Astrocyte of the hippocampus (primary cell): ENCODE measurements at regions not wholly inside any gene's neighbourhood (a gene's known extent, or its start where the extent isn't known, plus 50 kb on each side); places are given as distances from the start of the nearest gene placed in this dataset.

Experiments used
- DNase-seq: peaks from one replicate; pipeline ENCODE4 v3.0.0; 2011; ENCODE audit warnings: low read depth, low spot score

DNA sequence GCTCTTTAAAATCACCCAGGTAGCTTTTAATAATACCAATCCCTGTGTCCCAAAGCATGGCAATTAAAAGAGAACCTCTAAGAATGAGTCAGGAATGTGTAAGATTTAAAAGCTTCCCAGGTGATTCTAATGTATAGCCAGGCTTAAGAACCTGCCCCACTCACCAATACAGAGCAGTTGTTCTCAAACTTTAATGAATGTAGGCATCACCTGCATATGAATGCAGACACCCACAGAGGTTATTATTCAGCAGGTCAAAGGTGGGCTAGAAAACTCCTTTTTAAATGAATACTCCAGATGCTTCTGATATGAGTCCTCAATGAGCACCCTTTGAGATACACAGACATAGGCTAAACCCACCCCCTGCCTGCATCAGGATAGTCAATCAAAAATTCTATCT lies 298.1 kb upstream of the KCNMB2 start:
- no peak for DNase-seq

DNA sequence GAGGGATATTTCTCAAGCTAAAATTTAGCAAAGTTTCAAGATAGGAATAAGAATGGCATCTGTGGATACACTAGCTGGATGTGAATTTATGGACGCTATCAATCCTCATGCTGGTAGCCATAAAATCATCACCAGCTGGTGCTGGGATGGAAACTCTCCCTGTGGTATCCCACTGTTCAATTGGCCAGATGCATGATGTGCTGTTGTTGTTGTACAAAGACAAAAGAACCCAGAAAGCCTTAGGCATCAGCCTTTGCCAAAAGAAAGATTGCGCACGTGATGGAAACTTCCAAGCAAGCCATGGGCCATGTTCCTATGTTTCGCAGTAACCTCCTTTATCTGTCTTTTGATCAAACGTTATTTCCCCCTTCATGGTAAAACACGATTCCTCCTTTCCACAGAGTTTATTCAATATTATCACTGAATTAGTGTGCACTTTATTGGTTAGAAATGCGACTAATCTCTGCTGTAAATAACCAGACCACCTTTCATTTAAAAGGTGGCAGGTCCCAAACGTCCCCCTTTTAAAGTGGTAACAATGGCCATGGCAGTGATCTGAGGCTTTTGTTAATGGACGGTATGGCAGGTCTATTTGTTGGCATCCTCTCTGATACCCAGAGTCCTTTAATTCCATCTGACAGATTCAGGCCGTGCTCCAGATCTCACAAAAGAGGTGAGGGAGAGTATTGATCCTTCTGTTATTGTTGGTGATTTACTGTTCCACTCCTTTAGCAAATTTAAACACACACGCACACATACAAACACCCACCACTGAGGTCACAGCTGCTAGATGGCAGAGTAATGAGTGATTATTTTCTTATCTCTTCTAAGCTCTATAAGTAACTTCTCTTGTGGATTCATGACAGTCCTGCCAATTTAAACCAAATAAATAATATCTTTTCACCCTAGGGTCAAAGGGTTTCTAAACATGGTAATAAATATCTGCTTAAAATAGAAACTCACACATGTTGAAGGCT lies 291.2 kb upstream of the KCNMB2 start:
- DNase-seq = no peak

DNA sequence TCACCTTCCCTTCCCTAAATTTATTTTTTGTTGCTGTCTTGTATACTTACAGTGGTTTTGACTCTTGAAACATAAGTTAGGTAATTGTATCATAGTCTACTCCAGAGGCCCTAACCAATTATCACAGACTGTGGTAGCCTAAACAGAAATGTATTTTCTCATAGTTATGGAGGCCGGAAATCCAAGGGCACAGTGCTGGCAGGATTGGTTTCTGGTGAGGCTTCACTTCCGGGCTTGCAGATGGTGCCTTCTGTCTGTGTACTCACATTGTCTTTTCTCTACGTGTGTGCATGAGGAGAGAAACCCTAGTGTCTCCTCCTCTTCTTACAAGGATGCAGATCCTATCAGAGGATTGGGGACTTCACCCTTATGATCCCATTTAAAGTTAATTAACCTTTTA lies 290.2 kb upstream of the KCNMB2 start:
- no peak for DNase-seq

DNA sequence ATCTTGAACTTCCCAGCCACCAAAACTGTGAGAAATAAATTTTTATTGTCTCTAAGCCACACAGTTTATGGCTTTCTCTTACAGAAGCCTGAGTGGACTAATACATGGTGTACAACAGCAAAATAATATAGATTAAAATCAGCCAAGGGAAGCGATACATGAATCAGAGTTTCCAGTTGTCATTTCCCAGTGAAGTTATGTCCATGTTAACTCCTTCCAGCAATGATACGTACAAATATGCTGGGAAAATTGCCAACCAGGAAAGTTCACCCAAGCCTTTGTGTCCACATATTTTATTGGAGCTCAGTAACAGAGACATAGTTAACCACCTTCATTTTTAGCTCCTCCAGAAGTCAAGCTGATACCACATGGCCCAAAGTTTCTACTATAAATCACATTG lies 280.9 kb upstream of the KCNMB2 start:
- peak; percentile 19 for DNase-seq

DNA sequence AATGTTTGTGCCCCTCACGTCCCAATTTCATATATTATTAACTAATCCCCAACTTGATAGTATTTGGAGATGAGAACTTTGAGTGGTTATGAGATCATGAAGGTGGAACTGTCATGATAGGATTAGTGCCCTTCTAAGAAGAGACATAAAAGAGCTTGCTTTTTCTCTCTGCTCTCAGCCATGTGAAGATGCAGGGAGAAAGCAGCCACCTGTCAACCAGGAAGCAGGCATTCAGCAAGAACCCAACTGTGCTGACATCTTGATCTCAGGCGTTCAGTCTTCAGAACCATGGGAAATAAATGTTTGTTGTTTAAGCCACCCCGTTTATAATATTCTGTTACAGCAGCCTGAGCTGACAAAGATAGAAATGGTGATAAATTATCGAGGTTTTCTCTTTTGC lies 278.7 kb upstream of the KCNMB2 start:
- DNase-seq = no peak

DNA sequence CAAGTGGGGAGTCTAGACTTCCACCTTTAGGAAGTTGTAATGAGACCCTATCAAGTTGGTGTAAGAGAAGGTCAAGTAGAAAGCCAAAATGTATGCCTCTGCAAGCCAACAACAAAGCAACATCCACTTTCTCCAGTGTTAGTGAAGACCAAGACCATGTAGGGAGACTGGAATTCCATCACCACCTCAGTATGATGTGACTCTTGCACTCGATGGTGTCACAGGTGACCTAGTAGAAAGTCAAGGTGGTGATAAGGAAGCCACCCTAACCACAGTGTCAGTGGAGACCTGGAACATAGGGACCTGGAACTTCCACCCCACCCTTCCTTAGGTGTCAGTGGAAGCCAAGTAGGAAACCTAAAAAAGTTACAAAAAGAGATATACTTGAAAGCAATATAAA lies 278.1 kb upstream of the KCNMB2 start:
- DNase-seq = no peak

DNA sequence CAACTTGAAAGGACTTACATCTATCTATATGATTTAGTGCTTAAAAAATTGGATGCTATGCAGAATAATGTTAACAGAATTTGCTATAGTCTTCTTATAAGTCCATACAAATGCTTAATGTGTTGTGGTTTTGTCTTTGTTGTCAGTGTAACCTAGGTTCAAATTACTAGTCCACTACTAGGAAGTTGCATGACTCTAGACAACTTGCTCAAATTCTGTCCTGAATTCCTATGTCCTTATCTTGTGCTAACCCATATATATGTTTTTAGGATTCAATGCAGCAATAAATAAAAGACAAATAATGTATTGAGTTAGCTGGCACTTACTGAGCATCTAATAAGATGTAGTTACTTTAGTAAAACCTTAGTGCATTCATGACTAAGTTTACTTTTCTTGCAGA lies 276.5 kb upstream of the KCNMB2 start:
- no peak for DNase-seq

DNA sequence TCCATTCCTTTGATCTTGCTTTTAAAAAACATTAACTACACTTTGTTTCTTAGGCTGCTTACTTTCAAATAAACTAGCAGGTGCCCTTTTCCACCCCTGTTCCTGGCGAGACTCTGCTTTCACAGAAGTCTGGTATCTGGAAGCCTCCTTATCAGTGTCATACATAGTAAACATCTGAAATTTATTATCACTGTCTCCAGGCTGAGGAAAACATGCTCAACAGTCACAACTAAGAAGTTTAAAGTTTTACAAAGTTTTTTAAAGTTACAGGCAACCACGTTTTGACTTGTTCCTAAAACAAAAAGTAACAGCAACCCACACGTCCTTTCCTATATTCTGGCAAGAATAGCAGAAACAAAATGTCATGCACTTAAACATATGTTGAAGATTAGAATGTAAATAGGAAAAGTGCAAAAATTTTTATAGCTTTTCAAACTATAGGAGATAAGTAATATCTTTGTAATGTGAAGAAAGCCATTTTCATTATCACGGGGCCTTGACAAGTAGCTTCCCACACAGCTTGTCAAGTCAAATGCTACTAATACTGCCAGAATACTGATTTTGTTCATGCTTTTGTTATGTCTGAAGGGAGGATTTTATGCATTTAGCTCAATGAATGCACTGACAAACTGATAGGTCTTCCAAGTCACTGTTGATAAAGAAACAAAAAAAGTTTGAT lies 275.2 kb upstream of the KCNMB2 start:
- DNase-seq = no peak

DNA sequence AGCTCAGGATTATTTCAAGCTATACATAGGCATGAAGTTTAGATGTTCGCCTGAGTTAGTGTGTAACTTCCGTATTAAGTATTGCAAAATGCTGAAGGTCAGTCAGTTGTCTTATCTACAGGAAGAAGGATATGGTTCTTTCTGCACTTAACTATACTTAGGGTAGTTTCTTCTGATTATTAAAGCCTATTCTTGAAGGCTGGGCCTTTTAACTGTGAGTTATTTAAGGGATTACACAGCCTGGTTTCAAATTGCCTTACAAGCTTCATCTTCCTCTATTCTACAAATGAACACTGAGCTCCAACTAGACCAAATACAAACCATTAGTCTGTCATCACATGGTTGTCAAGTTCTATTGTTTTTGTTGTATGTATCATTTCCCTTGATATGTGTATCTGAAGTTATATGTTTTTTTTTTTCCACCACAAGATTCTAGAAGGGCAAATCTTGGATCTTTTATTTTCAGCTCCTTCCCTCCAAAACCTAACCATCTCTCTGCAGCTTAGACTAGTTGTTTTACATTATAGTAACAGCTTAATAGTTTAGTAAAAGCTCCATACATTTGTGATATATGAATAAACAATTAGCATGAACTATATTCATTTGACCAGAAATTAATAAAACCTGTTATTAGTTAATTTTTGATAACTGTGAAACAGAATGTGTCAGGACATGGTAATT lies 272.9 kb upstream of the KCNMB2 start:
- no peak for DNase-seq

DNA sequence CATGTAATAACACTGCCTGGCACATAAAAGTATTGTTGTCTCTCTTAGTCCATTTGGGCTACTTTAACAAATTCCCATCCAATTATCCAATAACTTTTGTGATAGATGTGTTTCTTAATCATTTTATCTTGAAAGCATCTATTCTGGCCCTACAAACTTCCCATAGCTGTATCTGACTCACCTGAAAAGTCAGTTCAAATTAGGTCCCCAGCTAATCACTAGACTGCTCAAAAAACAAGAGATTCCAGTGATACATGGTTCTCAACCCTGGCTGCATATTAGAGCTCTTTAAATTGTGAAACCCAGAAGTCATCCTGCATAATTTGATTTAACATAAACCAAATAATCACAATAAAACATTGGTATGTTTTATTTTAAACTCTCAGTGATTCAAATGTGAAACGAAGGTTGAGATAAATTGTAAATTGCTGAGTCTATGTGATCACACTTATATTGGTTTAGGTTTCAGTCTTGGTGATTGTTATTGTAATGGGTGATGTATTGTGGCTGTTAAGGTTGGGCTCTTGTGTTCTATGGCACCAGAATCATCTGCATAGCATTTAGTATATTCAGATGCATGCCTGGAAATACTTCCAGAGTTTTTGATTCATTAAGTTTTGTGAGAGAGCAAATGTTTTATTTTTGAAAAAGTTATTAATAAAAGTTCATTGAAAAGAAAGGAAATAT lies 268.9 kb upstream of the KCNMB2 start:
- DNase-seq = no peak

DNA sequence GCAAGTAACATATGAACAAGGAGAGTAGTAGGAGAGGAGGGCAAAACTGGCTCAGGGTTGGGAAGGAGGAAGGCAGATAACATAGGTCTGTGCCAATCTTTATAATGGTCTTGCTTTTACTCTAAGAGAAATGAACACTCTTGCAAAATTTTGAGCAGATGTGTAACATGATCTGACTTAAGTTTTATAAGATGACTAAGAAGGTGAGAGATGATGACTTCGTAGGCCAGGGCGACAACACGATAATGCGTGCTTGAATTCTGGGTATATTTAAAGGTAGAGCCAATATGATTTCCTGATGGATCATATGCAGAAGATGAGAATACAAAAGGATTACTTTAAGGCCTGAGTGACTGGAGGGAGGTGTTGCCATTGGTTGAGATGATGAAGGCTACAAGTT lies 265.4 kb upstream of the KCNMB2 start:
- no peak for DNase-seq

DNA sequence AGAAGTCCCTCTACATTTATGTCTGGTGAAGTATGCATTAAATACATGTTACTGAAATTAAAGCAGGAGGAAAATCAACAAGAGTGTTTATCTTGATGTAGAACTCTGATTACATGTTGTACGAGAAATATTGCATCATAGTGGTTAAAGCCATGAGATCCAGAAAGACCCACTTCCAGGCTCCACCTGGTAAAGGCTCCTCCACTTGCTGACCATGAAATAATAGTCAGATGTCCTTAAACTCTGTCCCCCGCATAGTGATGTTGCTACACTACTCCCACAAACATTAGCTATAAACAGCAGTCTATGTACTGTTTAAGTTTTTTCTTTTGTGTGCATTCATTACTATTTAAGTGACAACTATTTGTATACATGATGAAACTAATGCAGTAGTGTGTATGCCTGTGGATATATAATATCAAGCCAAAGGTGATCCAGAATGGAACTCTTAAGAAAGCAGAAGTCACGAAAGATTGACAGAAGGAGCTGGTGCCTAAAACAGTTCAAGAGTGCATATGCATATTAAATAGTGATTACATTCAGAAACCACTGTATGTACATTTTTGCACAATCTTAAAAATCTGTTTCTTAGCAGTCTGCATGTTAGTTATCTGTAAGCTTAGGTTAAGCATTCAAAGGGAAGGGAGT lies 264.4 kb upstream of the KCNMB2 start:
- DNase-seq = no peak

DNA sequence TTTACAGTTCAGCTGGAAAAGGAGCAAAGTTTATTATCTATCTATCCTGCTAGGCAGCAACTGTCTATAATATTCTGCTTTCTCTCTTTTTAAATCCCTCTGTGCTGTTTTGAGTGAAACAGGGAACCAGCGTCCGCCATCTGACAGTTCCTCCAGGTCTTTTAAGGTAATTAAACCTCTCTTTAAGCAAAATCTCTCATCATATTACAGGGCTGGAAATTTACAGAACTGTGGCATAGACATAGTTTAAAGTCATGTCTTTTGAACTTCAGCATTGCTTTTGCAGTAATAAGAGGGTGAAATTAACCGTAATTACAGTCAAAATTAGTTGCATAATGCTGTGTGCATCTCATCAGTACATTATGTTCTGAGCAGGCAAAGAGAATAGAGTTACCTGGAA lies 263.4 kb upstream of the KCNMB2 start:
- no peak for DNase-seq

DNA sequence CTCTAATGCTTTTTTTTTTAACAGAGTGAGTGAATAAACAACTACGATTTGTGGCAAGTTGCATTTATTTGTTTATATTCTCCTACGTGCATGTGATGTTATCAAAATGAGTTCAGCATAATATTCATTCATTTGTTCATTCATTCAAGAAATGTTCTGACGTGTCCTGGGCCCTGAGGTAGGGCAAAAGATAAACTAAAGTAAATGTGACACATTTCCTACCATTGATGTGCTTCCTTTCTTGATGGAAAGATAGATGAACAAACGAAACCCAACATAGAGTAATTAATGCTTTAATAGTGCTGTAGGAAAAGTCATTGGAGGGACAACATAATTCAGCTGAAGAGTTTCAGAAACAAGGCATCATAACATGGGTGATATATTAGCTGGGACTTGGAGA lies 261.5 kb upstream of the KCNMB2 start:
- DNase-seq = no peak

DNA sequence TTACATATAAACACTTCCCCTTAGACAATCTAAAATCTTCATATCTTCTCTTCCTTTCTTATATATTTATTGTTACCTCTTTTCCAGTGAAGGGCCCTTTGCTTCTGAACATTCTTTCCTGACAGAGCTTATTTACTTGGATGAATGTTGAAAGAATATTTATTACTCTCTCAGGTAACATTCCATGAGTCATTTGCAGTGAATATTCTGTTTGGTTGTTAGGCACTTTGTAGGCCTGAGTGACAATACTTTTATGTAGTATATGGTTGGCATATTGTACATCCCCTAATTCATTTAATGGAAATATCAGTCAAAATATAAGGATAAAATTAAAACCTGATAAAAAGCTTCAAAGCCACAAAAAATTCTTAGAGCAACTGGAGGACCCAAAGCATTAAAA lies 260.9 kb upstream of the KCNMB2 start:
- no peak for DNase-seq

DNA sequence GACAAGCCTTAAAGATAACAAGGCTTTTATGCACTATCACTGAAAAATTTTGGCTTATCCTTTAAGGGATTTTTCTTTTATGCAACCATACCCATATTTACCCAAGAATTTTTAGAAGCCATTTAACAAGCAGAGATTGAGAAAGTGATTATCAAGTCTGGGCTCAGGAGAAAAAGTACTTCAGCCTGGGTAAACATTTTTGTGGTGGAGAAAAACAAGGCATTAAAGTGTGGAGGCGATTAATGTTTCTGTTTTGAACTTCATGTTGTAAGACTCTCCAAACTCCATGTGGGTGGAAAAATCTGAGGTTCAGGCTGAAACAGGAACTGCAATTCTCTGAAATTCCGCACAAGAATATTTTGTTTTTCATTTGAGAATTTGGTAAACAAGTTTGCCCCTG lies 260.4 kb upstream of the KCNMB2 start:
- DNase-seq = peak; percentile 13

DNA sequence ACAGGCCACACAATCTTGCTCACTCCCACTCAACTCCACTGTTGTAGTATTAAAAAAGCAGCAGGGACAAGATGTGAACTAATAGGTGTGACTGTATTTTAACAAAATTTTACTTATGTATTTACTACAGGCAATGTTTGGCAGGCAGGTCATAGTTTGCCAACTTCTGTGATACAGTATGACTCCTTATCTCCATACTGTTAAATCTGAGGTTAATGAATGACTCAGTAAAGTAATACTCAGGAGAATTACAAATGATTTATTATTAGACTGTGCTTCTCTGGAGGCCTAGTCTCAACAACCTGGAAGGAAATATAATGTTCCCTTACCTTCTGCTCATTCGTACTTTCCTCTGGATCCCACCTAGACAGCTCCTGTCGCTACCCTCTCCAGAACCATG lies 258.6 kb upstream of the KCNMB2 start:
- no peak for DNase-seq

DNA sequence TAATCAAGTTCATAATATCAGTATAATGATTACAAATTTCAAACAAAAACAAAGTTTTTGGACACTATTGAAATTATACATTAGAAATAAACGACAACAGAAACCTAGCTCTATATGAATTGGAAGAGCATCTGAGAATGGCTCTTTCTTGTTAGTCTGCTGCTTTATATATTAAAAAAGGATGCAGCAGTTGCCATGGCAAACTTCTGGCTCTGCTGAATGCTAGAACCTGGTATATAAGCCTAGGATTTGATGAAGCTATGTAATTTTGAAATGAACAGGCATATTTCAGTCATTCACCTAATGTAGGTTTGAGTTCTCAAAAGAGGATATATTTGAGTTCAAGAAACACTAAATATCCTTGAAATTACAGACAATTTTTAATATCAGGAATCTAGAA lies 252.7 kb upstream of the KCNMB2 start:
- no peak for DNase-seq

DNA sequence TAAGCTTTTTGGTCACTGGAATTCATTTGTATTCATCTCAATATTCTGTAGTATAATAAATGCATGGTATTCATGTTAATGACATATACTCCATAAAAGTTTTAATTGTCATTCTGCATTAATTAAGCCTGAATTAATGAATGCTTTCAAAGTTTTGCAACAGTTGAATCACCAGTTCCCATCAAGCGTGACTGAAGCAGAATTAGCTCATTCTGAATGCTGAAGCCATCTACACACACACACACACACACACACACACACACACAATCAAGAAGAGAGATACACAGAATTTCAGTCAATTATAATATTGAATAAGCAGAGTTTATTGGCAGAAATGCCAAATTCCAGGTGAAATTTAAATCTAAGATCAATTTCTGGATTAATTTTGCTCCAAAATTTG lies 252.1 kb upstream of the KCNMB2 start:
- no peak for DNase-seq

DNA sequence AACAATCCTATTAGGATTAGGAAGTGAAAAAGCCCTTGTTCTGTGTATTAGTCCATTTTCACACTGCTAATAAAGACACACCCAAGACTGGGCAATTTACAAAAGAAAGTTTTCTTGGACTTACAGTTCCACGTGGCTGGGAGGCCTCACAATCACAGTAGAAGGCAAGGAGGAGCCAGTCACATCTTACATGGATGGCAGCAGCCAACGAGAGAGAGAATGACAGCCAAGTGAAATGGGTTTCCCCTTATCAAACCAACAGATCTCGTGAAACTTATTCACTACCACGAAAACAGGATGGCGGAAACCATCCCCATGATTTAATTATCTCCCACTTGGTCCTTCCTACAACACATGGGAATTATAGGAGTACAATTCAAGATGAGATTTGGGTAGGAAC lies 248.2 kb upstream of the KCNMB2 start:
- DNase-seq = no peak

DNA sequence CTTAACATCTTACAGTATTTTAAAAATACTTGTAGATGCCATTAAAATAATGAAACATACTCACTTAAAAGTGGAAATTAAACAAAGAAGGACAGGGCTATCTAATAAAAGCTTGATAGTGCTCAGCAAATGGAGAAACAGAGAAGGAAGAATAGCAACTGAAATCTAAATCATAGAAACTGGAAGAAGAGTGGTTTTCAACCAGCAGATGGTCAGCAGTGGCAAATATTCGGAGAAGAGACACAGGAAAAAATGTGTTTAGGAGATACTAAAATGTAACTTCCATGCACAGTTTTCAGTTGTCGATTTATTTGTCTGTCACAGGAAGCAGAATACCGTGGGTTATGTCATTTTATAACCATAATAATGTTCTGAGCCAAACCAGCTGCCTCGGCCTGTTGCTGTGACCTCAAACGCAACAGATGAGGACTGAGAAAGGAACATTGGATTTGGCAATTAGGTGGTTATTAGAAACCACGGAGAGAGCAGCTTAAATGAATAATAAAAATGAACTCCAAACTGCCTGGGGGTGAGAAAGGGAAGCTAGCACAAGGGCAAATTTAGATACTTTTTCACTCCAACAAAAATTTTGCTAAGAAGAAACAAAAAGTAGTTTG lies 246.6 kb upstream of the KCNMB2 start:
- no peak for DNase-seq
